WTC11 (cell line): ENCODE measurements at regions not wholly inside any gene's neighbourhood (a gene's known extent, or its start where the extent isn't known, plus 50 kb on each side); places are given as distances from the start of the nearest gene placed in this dataset.

Source experiments
- CBFB ChIP-seq: sonication (generic); formaldehyde crosslinking; IDR thresholded peaks from 2 replicates; pipeline ENCODE4 v1.8.1; 2022; ENCODE audit warnings: mild to moderate bottlenecking, low read depth, missing genetic modification reagents
- CTCF ChIP-seq: fragments of 200-600 bp; IDR thresholded peaks from 2 replicates; pipeline ENCODE4 v1.8.0; 2022; ENCODE audit warnings: antibody characterized with exemption
- NR3C1 ChIP-seq: sonication (generic); formaldehyde crosslinking; conservative IDR thresholded peaks from 2 replicates; pipeline ENCODE4 v1.8.1; 2023; ENCODE audit warnings: low read depth, mild to moderate bottlenecking, missing genetic modification reagents
- USF2 ChIP-seq: sonication (generic); formaldehyde crosslinking; IDR thresholded peaks from 2 replicates; pipeline ENCODE4 v1.8.1; 2023; ENCODE audit warnings: mild to moderate bottlenecking, missing genetic modification reagents, moderate library complexity
- ZNF121 ChIP-seq: sonication (generic); formaldehyde crosslinking; IDR thresholded peaks from 2 replicates; pipeline ENCODE4 v1.8.0; 2023; ENCODE audit warnings: missing genetic modification reagents
- TF ChIP-seq, protein P1 (sequence below): sonication (generic); formaldehyde crosslinking; conservative IDR thresholded peaks from 2 replicates; pipeline ENCODE4 v1.8.1; 2022; ENCODE audit warnings: mild to moderate bottlenecking, missing genetic modification reagents

GRCh38 chr17:34861864-34862263 is 99.4 kb downstream of the CCT6B start:
- TF ChIP-seq CTCF: no peak
- TF ChIP-seq, protein P1, sequence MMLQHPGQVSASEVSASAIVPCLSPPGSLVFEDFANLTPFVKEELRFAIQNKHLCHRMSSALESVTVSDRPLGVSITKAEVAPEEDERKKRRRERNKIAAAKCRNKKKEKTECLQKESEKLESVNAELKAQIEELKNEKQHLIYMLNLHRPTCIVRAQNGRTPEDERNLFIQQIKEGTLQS (CRISPR knock-in tag): no peak
- no peak for TF ChIP-seq ZNF121 (CRISPR knock-in tag)
- no peak for TF ChIP-seq CBFB
- no peak for TF ChIP-seq USF2 (CRISPR knock-in tag)
- no peak for TF ChIP-seq NR3C1 (CRISPR knock-in tag)
